Epithelial cell of proximal tubule (primary cell): ENCODE measurements at regions not wholly inside any gene's neighbourhood (a gene's known extent, or its start where the extent isn't known, plus 50 kb on each side); places are given as distances from the start of the nearest gene placed in this dataset.

Source experiments
- DNase-seq: peaks from one replicate; pipeline ENCODE4 v3.0.0-alpha.2; 2011; ENCODE audit warnings: low read depth
- H3K4me3 ChIP-seq: 2 replicates; pipeline ENCODE4 v1.5.1; 2011; ENCODE audit warnings: low read depth, mild to moderate bottlenecking, low read length
- TF ChIP-seq, protein P1 (sequence below): conservative IDR thresholded peaks from 2 replicates; pipeline ENCODE4 v1.5.1; 2012; ENCODE audit warnings: low read depth, mild to moderate bottlenecking, low read length

DNA sequence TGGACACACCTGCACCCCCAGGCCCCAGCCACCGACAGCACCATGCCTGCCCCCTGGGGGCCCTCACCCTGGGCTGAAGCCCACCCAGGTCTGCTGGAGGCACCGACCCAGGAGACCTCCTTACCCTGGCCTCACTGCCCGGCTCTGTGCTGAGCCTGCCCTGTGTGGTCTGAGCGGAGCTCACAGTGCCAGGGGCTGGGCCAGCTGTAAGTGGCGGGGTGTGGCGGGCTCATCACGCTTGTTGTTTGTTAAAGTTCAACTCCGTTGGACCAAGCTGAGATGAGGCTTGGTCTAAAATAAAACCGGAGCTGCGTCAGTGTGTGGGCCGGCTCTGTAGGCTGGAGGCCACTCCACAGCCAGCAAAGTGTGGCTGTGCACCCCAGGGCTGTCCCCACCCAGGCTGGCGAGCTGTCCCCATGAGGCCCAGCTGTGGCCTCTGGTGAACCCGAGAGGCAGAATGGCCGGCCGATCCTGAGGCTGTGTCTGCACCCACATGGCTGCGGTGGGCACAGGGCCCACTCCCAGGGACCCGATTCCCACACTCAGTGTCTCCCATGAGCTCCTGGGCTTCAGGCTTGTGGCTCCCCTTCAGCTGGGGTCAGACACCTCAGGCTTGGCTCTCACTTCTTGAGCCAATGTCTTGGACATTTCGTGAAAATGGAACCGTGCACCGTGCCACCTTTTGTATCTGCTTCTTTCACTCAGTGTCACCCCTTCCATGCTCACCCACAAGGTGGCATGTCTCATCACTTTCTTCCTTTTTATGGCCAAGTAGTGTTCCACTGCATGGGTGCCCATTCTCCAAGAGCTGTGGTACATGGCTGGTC is 137.9 kb downstream of the CTTN start:
- H3K4me3 ChIP-seq: no peak overlapping the region
- TF ChIP-seq, protein P1, sequence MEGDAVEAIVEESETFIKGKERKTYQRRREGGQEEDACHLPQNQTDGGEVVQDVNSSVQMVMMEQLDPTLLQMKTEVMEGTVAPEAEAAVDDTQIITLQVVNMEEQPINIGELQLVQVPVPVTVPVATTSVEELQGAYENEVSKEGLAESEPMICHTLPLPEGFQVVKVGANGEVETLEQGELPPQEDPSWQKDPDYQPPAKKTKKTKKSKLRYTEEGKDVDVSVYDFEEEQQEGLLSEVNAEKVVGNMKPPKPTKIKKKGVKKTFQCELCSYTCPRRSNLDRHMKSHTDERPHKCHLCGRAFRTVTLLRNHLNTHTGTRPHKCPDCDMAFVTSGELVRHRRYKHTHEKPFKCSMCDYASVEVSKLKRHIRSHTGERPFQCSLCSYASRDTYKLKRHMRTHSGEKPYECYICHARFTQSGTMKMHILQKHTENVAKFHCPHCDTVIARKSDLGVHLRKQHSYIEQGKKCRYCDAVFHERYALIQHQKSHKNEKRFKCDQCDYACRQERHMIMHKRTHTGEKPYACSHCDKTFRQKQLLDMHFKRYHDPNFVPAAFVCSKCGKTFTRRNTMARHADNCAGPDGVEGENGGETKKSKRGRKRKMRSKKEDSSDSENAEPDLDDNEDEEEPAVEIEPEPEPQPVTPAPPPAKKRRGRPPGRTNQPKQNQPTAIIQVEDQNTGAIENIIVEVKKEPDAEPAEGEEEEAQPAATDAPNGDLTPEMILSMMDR: no peak
- DNase-seq: no peak

DNA sequence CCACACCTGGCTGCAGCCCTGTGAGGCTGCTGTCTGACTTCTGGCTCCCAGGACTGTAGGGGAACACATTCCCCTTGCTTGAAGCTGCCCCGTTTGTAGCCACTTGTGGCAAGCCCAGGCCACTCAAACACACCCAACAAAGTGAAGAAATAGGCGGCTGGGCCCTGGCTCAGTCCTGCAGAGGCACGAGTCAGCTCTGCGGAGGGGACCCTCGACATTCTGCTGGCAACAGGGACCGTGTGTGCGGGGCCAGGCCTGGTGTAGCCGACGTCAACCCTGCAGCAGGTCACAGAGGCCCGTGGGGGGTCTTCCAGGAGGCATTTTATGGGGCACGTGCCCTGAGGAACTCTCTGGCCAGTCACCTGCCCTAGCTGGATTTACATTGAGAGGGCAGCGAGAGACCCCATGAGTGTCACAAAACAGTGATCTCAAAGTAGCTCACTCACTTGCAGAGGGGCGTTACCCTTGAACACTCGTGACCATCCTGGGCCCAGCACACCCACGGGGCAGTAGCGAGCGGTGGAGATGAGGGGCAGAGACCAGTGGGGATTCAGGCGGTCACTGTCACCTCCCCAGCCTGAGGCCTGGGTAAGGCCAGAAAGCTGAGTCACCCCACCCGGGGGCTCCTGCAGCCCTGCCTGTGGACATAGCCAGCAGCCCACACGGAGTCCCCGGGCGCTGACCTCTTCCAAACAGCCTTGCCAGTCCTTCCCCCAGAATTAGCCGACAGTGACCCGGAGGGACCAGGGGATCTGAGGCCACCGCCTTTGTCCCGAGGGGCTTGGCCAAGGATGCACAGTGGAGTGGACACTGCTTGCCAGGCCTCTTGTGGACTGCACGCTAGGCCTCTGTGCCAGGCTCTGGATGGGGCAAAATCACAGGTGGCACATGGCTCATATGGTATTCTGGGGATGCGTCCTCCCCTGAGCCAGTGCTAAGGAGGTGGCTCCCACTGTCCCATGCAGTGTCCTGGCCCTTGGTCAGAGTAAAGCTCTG is 139.5 kb downstream of the CTTN start:
- H3K4me3 ChIP-seq: no peak overlapping the region
- no peak for DNase-seq
- TF ChIP-seq, protein P1: no peak

DNA sequence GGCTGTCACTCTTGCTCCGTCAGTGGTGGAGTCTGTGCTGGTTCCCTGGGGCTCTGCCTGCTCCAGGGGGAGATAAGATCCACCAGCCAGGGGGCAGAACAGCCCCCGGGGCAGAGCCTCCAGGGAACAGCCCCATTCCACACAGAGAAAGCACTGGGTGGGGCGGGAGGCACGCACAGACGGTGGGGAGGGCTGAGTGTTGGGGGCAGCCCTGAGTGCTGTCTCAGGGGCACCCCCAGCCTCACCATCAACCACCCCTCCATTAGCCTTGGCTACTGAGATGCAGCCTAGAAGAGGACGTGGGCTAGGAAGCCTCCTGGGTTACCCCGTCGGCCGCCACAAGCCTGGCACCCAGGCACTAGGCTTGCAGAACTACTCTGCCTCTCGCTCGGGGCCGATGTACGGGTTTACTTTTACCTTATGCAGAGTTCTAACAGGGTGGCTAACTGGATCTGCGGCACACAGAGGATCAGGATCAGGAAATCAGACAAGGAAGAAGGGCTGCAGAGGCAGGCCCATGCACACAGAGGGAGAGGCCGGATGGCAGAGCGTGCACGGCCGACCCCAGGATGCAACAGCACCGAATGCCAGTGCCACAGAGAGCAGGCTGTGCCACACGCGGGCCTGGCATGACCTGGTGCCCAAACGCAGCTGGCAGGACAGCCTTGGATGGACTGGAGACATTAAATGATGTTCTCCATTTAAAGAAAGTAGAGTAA is 140.5 kb downstream of the CTTN start:
- H3K4me3 ChIP-seq: no peak overlapping the region
- TF ChIP-seq, protein P1: no peak
- no peak for DNase-seq

DNA sequence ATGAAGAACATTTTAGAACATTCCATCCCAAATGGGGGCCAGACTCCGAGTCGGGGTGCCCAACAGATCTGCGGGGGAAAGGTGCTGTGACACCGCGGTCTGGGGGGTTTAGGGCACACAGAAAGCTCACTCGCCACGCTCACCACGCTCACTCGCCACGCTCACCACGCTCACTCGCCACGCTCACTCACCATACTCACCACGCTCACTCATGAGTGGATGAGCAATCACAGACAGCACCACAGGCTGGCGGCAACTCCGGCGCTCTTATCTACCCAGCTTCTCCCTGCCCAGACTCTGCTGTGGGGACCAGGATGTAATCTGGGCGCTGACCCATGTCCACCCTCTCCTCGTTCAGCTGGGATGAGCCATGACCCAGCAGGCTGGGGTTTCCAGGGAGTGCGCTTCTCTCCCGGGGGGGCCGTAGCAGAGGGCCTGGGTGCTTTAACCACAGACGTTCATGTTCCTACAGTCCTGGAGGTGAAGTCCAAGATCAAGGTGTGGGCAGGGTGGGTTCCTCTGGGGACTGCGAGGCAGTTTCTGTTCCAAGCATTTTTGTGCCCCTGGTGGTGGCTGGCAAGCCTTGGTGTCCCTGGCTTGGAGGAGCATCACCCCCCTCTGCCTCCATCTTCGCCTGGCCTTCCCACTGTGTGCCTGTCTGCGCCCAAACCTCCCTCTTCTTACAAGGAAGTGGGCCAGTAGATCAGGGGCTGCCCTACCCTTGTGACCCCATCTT is 141.2 kb downstream of the CTTN start:
- no peak for DNase-seq
- TF ChIP-seq, protein P1: no peak
- H3K4me3 ChIP-seq: no peak overlapping the region

DNA sequence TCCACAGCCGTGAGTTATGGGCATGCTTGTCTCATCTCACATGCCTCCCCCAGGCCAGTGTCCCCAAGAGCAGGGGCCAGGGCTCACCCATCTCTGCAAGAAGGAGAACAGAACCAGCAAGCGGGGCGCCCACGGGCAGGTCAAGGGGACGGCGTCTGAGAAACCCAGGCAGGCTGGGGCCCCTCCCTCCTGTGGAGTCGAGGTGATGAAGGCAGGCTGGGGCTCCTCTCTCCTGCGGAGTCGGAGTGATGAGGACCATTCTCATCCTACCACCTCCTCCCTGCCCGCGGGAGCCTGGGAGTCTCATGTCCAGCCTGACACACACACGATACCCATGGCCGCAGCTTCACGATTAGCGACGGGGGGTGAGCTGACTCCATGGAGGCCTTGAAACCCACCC is 141.9 kb downstream of the CTTN start:
- DNase-seq: no peak
- TF ChIP-seq, protein P1: no peak
- H3K4me3 ChIP-seq: no peak overlapping the region

DNA sequence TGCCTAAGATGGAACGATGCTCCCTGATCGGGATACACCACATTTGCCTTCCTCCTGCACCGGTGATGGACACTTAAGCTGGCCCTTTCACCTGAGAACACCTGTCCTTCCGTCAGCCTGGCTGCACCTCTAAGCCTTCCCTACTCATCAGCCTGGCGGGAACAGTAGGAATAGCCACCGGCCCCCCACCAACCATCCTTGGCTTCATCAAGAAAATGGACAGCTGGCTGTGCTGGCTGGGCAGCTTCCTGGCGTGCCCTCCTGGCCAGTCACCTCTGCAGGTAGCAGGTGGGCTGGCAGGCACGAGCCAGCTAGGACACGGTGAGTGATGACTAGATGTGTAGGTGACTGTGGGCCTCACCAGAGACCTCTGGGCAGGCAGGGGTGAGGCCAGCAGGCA is 142.8 kb downstream of the CTTN start:
- TF ChIP-seq, protein P1: no peak
- H3K4me3 ChIP-seq: no peak overlapping the region
- DNase-seq: no peak
